B cell (primary cell): ENCODE measurements at regions not wholly inside any gene's neighbourhood (a gene's known extent, or its start where the extent isn't known, plus 50 kb on each side); places are given as distances from the start of the nearest gene placed in this dataset.
"Not testable (repeated sequence)": the region's sequence is repeated elsewhere in the genome, so short reads cannot be mapped to it uniquely, and the experiment has no call there.

Experiments
- ATAC-seq: fragments of 200-7000 bp; cut with Tn5 transposase; one replicate; pipeline ENCODE4 v1.10.0; 2021; ENCODE audit warnings: low read depth, mild to moderate bottlenecking, moderate number of reproducible peaks, moderate library complexity
- CTCF ChIA-PET: fragments of 350-600 bp; sonication (Branson Sonifier 250); formaldehyde crosslinking; loops from one replicate; lab custom pipeline; 2021; ENCODE audit warnings: antibody characterized with exemption, inconsistent platforms; lab: Charles Lee
- POLR2A ChIA-PET: fragments of 350-600 bp; sonication (Branson Sonifier 250); formaldehyde crosslinking; loops from one replicate; lab custom pipeline; 2021; ENCODE audit warnings: antibody characterized with exemption; lab: Charles Lee
- DNase-seq: peaks from one replicate; pipeline ENCODE4 v3.0.0; 2013
- H2AFZ ChIP-seq: 2 replicates; pipeline ENCODE4 v1.6.1; 2012; ENCODE audit warnings: mild to moderate bottlenecking, low read depth, low read length; ENCODE audit not compliant: insufficient read depth, poor library complexity, severe bottlenecking
- H3K27ac ChIP-seq, 2 donors: 1 replicate in 1 of 2; 2 replicates in 1 of 2; pipeline ENCODE4 v1.5.1; 2012 to 2013; ENCODE audit warnings: low read length in 2 of 2, mild to moderate bottlenecking in 2 of 2, moderate library complexity in 1 of 2
- H3K27me3 ChIP-seq, 4 experiments: fragments of 200-600 bp in 1 of 4; sonication (generic) in 1 of 4; replicated peaks in 1 of 4; 1 replicate in 2 of 4; 2 replicates in 2 of 4; pipeline versions ENCODE4 v1.6.1 to v1.7.0; 2013 to 2016; ENCODE audit warnings: low read length in 3 of 4, mild to moderate bottlenecking in 2 of 4, mixed read lengths in 1 of 4, moderate library complexity in 1 of 4; ENCODE audit not compliant: insufficient read depth in 4 of 4, control insufficient read depth in 3 of 4; ENCODE audit errors: control extremely low read depth in 1 of 4
- H3K36me3 ChIP-seq, 2 experiments: replicated peaks in 1 of 2; 1 replicate in 1 of 2; 2 replicates in 1 of 2; pipeline versions ENCODE4 v1.6.1 to v1.7.1; 2013; ENCODE audit warnings: low read length in 1 of 2; ENCODE audit not compliant: insufficient read depth in 2 of 2, control insufficient read depth in 1 of 2; ENCODE audit errors: control extremely low read depth in 1 of 2, extremely low read depth in 1 of 2
- H3K4me1 ChIP-seq, 2 donors: fragments of 200-600 bp in 1 of 2; sonication (generic) in 1 of 2; 1 replicate in 1 of 2; 2 replicates in 1 of 2; pipeline versions ENCODE4 v1.5.1 to v1.6.1; 2013 to 2017; ENCODE audit warnings: low read length in 2 of 2; ENCODE audit not compliant: control insufficient read depth in 2 of 2, insufficient read depth in 2 of 2
- H3K4me2 ChIP-seq: replicated peaks from 2 replicates; pipeline ENCODE3; 2012; ENCODE audit warnings: mild to moderate bottlenecking, low read depth, low read length; ENCODE audit not compliant: poor library complexity, severe bottlenecking
- H3K4me3 ChIP-seq, 5 experiments: fragments of 200-600 bp in 1 of 5; sonication (generic) in 1 of 5; 1 replicate in 3 of 5; 2 replicates in 2 of 5; pipeline versions ENCODE4 v1.5.1 to v1.7.0; 2011 to 2016; ENCODE audit warnings: low read length in 4 of 5, mild to moderate bottlenecking in 4 of 5, low read depth in 2 of 5, control low read depth in 1 of 5, moderate library complexity in 1 of 5; ENCODE audit not compliant: insufficient read depth in 1 of 5; ENCODE audit errors: control extremely low read depth in 1 of 5, extremely low read depth in 1 of 5
- H3K79me2 ChIP-seq: fragments of 200-600 bp; sonication (generic); one replicate; pipeline ENCODE4 v1.6.0; 2016; ENCODE audit warnings: low read length; ENCODE audit not compliant: control insufficient read depth, insufficient read depth
- H3K9ac ChIP-seq: fragments of 200-600 bp; sonication (generic); 2 replicates; pipeline ENCODE4 v1.6.1; 2017; ENCODE audit warnings: mild to moderate bottlenecking, low read length, moderate library complexity
- H3K9me3 ChIP-seq, 3 donors: one replicate each; pipeline versions ENCODE4 v1.6.1 to v1.7.1; 2013; ENCODE audit warnings: low read length in 2 of 3; ENCODE audit not compliant: control insufficient read depth in 2 of 3, insufficient read depth in 1 of 3; ENCODE audit errors: control extremely low read depth in 1 of 3
- H4K20me1 ChIP-seq: 2 replicates; pipeline ENCODE4 v1.6.0; 2012; ENCODE audit warnings: mild to moderate bottlenecking, low read length; ENCODE audit not compliant: insufficient read depth, control insufficient read depth, poor library complexity, severe bottlenecking
- H3K27ac Mint-ChIP-seq: one replicate; pipeline ENCODE4 v1.8.0; 2021; ENCODE audit warnings: mixed read lengths
- H3K27me3 Mint-ChIP-seq: one replicate; pipeline ENCODE4 v1.8.0; 2021; ENCODE audit warnings: mixed read lengths
- H3K4me1 Mint-ChIP-seq: one replicate; pipeline ENCODE4 v1.8.0; 2021; ENCODE audit warnings: mixed read lengths
- H3K4me3 Mint-ChIP-seq: one replicate; pipeline ENCODE4 v1.8.0; 2021; ENCODE audit warnings: mixed read lengths
- H3K9me3 Mint-ChIP-seq: one replicate; pipeline ENCODE4 v1.8.0; 2022; ENCODE audit warnings: mixed read lengths; ENCODE audit not compliant: insufficient read depth
- CTCF ChIP-seq: fragments of 200-600 bp; IDR thresholded peaks from one replicate; pipeline ENCODE4 v1.8.0; 2022; ENCODE audit warnings: antibody characterized with exemption, mild to moderate bottlenecking
- EZH2 ChIP-seq: IDR thresholded peaks from 2 replicates; pipeline ENCODE4 v1.6.1; 2012; ENCODE audit warnings: borderline replicate concordance, low read depth, mild to moderate bottlenecking, moderate library complexity, low read length; ENCODE audit not compliant: insufficient read depth, poor library complexity, severe bottlenecking
- WGBS: methylation state at CpG from one replicate; pipeline ENCODE4 v1.1.5; 2013; ENCODE audit warnings: missing lambda C conversion rate; ENCODE audit not compliant: insufficient coverage; 5-methylcytosine and 5-hydroxymethylcytosine counted together
- intact Hi-C: fragments of 100-400 bp; cut with micrococcal nuclease; formaldehyde crosslinking; loops from one replicate; pipeline ENCODE4 v1.10.0; 2022

GRCh38 chr7:96558530-96558929, 151.1 kb downstream of the SEM1 start:
- no peak for TF ChIP-seq EZH2
- TF ChIP-seq CTCF: no peak
- no peaks in the 10 kb centered on the region for H4K20me1 ChIP-seq
- no peaks in the 10 kb centered on the region for H3K9me3 Mint-ChIP-seq
- H3K4me1 ChIP-seq: no peaks in the 10 kb centered on the region
- DNase-seq (no peak), ATAC-seq (no peak)
- H3K27me3 Mint-ChIP-seq: no peaks in the 10 kb centered on the region
- H3K4me3 ChIP-seq: no peak overlapping the region
- H3K27ac ChIP-seq: no peak overlapping the region
- H3K4me2 ChIP-seq: no peak overlapping the region
- intact Hi-C loops: no loop called here
- no peak overlapping the region for H3K27ac Mint-ChIP-seq
- H3K79me2 ChIP-seq: no peaks in the 10 kb centered on the region
- 71% methylated on average over 1 of the region's 2 CpGs for WGBS
- no peak overlapping the region for H3K4me3 Mint-ChIP-seq
- H3K9me3 ChIP-seq: no peaks in the 10 kb centered on the region
- H3K27me3 ChIP-seq: no peaks in the 10 kb centered on the region
- ChIA-PET POLR2A (no interaction called here), CTCF (no interaction called here)
- no peak overlapping the region for H2AFZ ChIP-seq
- no peaks in the 10 kb centered on the region for H3K36me3 ChIP-seq
- no peak overlapping the region for H3K9ac ChIP-seq
- no peaks in the 10 kb centered on the region for H3K4me1 Mint-ChIP-seq

DNA sequence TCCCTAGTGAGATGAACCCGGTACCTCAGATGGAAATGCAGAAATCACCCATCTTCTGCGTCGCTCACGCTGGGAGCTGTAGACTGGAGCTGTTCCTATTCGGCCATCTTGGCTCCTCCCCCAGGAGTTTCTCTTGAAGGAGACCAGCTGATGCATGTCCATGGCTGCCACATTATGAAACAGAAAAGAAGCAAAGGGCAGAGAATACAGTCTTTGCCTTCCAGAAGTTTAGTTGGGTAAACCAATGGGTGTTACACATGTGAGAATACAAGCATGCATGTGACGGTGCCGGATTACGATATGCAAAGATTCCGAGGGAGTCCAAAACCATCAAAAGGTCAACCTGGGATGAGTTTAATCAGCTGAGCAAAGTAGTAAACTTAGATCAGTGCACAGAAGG, 151.6 kb downstream of the SEM1 start:
- Mint-ChIP-seq H3K27me3 (no peaks in the 10 kb centered on the region), H3K27ac (no peak overlapping the region), H3K4me1 (no peaks in the 10 kb centered on the region), H3K4me3 (no peak overlapping the region), H3K9me3 (no peaks in the 10 kb centered on the region)
- no peaks in the 10 kb centered on the region for H3K4me1 ChIP-seq
- H3K4me3 ChIP-seq: no peak overlapping the region
- intact Hi-C loops: no loop called here
- DNase-seq: no peak
- H3K4me2 ChIP-seq: no peak overlapping the region
- ATAC-seq: no peak
- no peaks in the 10 kb centered on the region for H3K36me3 ChIP-seq
- H4K20me1 ChIP-seq: no peaks in the 10 kb centered on the region
- POLR2A ChIA-PET: no interaction called here
- no peak overlapping the region for H3K9ac ChIP-seq
- no peaks in the 10 kb centered on the region for H3K79me2 ChIP-seq
- no peak for TF ChIP-seq EZH2
- TF ChIP-seq CTCF: no peak
- no peak overlapping the region for H2AFZ ChIP-seq
- no peak overlapping the region for H3K27ac ChIP-seq
- no peaks in the 10 kb centered on the region for H3K27me3 ChIP-seq
- WGBS: 83% methylated on average over 6 of the region's 9 CpGs
- H3K9me3 ChIP-seq: no peaks in the 10 kb centered on the region
- CTCF ChIA-PET: no interaction called here

GRCh38 chr7:96557598-96557997, 152.0 kb downstream of the SEM1 start:
- H4K20me1 ChIP-seq, H3K9me3 Mint-ChIP-seq, H3K4me3 ChIP-seq, H3K27ac Mint-ChIP-seq, H3K27me3 ChIP-seq, H3K4me1 ChIP-seq, H3K9ac ChIP-seq, DNase-seq, H3K4me1 Mint-ChIP-seq, H3K27ac ChIP-seq, intact Hi-C loops, ATAC-seq, H3K27me3 Mint-ChIP-seq, H3K4me2 ChIP-seq, H3K4me3 Mint-ChIP-seq, H3K36me3 ChIP-seq, H3K79me2 ChIP-seq, POLR2A ChIA-PET, CTCF ChIA-PET, H3K9me3 ChIP-seq, H2AFZ ChIP-seq: not testable (repeated sequence)
- WGBS: 83% methylated on average over 9 of the region's 13 CpGs
